NB4 (cell line): ENCODE measurements at regions not wholly inside any gene's neighbourhood (a gene's known extent, or its start where the extent isn't known, plus 50 kb on each side); places are given as distances from the start of the nearest gene placed in this dataset.

Source experiments
- CTCF ChIP-seq: IDR thresholded peaks from one replicate; pipeline ENCODE4 v1.5.1; 2012; ENCODE audit warnings: low read depth, low read length
- POLR2A ChIP-seq: IDR thresholded peaks from 2 replicates; pipeline ENCODE4 v1.6.1; 2011; ENCODE audit warnings: mild to moderate bottlenecking; ENCODE audit not compliant: insufficient read length; ENCODE audit errors: extremely low read depth

GRCh38 chr20:40739841-40740240 is 50.8 kb upstream of the MAFB start:
- TF ChIP-seq CTCF (no peak), POLR2A (no peak)
